WI38 (cell line): ENCODE measurements at regions not wholly inside any gene's neighbourhood (a gene's known extent, or its start where the extent isn't known, plus 50 kb on each side); places are given as distances from the start of the nearest gene placed in this dataset.

Experiments used
- H3K4me3 ChIP-seq: 2 replicates; pipeline ENCODE4 v1.5.1; 2011; ENCODE audit warnings: low read depth, mild to moderate bottlenecking, control low read depth, low read length
- TF ChIP-seq, protein P1 (sequence below): IDR thresholded peaks from 2 replicates; pipeline ENCODE4 v1.5.1; 2012; ENCODE audit warnings: low read depth, mild to moderate bottlenecking, control low read depth, low read length

DNA sequence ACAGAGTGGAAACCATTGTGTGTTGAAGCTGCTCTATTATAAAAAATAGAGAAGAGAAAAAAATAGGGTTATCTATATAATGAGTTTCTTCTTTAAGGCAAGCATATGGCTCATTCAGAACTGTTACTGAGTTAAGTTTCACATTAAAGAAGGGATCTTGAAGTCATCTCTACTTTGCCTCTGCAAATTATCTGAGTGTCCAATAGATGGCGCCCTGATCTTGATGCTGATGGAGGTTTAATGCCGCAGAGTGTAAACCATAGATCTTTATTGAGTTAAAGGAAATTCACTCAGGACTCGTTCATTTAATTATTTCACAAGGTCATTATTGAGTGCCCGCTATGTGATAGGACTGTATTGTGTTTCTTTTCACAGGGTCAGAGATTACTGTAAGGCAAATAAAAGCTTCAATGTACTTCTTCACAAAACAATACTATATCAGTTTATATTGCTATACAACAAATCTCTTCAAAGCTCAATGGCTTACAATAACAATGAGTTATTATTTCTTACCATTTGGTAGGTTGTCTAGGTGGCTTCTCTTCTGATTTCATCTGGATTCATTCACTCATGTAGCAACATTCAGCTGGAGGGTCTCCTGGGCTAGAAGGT, 171.4 kb downstream of the NSUN3 start:
- TF ChIP-seq, protein P1, sequence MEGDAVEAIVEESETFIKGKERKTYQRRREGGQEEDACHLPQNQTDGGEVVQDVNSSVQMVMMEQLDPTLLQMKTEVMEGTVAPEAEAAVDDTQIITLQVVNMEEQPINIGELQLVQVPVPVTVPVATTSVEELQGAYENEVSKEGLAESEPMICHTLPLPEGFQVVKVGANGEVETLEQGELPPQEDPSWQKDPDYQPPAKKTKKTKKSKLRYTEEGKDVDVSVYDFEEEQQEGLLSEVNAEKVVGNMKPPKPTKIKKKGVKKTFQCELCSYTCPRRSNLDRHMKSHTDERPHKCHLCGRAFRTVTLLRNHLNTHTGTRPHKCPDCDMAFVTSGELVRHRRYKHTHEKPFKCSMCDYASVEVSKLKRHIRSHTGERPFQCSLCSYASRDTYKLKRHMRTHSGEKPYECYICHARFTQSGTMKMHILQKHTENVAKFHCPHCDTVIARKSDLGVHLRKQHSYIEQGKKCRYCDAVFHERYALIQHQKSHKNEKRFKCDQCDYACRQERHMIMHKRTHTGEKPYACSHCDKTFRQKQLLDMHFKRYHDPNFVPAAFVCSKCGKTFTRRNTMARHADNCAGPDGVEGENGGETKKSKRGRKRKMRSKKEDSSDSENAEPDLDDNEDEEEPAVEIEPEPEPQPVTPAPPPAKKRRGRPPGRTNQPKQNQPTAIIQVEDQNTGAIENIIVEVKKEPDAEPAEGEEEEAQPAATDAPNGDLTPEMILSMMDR: peak; percentile 57; the same call in 1 of the 2 replicates

DNA sequence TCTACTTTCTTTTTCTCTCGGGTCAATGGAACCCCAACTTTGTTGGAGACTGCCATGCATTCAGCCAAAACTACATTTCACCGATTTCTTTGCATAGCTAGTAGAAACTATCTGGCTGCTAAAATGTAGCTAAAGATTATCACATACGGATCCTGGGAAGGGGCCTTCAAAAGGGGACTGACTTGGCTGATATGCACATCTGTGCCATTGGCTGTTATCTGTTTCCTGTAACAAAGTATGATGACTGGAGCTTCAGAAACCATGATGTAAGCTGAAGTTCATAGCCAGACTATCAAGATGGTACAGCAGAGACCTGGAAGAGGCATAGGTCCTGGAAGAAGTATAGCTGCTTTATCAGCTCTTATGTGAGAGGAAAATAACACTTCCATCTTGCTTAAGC, 179.1 kb downstream of the NSUN3 start:
- no peak overlapping the region for H3K4me3 ChIP-seq
- TF ChIP-seq, protein P1: no peak

More for the DNA sequence above, 171.4 kb downstream of the NSUN3 start:
- H3K4me3 ChIP-seq: no peak overlapping the region

DNA sequence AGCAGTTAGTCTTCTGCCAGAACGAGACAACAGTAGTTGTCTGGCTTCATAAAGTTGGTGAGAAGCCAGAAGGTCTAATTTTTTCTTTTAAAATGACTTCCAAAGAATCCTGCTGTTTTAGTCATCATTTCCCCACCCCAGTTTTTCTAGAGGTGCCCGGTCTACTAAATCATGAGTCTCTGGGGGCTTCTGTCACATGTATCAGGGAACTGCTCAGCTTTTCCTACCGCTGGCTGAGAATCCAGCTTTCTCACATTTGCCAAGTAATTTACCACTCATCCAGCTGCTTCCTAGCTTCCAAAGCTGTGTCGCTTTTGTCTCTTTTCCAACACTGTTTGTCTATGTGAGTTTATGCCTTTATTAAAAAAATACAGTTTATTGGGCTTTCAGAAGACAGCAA, 183.3 kb downstream of the NSUN3 start:
- TF ChIP-seq, protein P1: no peak
- H3K4me3 ChIP-seq: no peak overlapping the region

DNA sequence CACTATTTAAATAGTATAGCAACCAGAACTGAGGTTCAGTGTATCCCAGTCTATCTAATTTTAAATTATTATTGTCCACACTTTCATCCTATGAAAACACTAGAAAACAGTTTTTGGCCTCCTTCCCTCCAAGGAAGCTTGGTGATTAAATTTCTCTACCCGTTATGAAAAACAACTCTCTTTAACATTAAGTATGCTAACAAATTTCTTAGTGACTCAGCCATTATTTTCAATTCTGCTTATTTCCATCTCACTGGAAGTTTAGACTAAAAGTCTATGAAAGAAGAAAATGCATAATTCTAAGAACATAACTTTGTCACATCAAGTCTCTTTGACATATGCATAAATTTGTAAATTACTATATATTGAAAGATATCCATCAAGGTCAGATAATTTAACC, 185.2 kb downstream of the NSUN3 start:
- TF ChIP-seq, protein P1: no peak
- H3K4me3 ChIP-seq: no peak overlapping the region

DNA sequence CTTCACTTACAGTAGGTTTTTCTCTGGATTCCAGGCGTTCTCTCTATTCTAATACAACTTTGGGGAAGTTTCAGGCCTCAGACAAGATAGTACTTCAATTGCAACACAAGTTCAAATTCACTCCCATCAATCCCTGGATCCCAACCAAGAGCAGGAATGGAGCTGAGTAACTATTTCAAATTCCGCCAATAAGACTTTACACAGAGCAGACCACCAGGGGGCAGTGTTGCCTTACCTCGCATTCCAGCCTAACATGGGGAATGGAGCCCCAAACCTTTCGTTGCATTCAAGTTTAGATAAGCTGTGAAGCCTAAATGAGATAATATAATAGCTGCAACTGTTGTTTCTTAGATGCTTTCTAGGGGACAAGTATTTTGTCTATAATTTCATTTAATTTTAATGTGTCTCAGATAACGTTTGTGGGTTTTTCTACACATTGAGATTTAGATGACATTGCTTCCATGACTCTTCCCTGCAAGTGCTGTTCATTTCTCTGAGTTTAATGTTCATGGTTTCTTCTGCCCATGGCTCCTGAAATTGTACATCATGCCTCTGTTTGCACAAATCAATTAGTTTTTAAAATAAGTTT, 186.7 kb downstream of the NSUN3 start:
- H3K4me3 ChIP-seq: no peak overlapping the region
- TF ChIP-seq, protein P1: peak; percentile 66

DNA sequence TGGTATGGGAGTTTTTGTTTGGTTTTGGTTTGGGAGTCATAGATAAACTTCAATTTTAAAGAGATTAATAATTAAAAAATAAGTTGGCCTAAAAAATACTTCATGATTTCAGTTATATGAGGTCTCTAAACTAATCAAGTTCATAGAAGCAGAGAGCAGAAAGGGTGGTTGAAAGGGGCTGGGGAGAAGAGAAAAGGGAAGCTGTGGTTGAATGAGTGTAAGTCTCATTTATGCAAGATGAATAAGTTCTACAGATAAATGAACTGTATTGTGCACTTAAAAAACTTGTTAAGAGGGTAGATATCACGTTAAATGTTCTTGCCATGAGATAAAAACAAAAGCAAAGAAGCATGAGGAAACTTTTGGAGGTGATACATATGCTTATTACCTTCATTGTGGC, 188.7 kb downstream of the NSUN3 start:
- H3K4me3 ChIP-seq: no peak overlapping the region
- TF ChIP-seq, protein P1: no peak

DNA sequence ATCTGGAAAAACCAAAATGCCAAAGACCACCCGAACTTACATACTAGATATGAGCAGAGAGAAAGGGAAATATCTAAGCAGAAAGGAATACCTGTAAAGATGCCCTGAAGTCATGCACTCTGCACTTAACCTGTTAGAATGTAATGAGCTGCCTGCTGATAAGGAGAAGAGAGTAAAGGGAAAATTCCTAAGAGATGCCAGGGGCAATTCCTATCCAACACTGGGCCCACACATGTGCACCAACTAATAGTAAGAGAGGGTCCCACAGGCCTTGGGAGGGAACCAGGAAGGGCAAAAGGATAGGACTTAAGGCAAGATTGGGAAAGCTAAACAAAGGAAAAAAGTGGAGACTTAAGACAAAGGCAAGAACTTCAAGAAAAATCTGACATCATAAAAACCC, 189.5 kb downstream of the NSUN3 start:
- TF ChIP-seq, protein P1: no peak

More for the DNA sequence above, 189.5 kb downstream of the NSUN3 start:
- no peak overlapping the region for H3K4me3 ChIP-seq
